Mammary epithelial cell (primary cell): ENCODE measurements at regions not wholly inside any gene's neighbourhood (a gene's known extent, or its start where the extent isn't known, plus 50 kb on each side); places are given as distances from the start of the nearest gene placed in this dataset.

Experiments used
- CTCF ChIP-seq, 2 donors: IDR thresholded peaks in 1 of 2; conservative IDR thresholded peaks in 1 of 2; 2 replicates each; pipeline ENCODE4 v1.5.1; 2011 to 2012; ENCODE audit warnings: inconsistent platforms in 2 of 2, low read length in 2 of 2, mild to moderate bottlenecking in 2 of 2, control low read depth in 1 of 2, low read depth in 1 of 2; ENCODE audit not compliant: insufficient read depth in 1 of 2; ENCODE audit errors: extremely low read depth in 1 of 2
- EZH2 ChIP-seq: IDR thresholded peaks from 2 replicates; pipeline ENCODE4 v1.6.1; 2012; ENCODE audit warnings: low read length, inconsistent platforms, borderline replicate concordance

GRCh38 chr5:131019601-131020315, 145.3 kb downstream of the HINT1 start:
- TF ChIP-seq CTCF (conservative IDR thresholded peaks at IDR 0.05 in 1 of 2, IDR thresholded peaks at IDR 0.05 in 1 of 2; ENCODE audit: extremely low read depth in 1 of 2, insufficient read depth in 1 of 2, low read depth in 1 of 2, low read length in 2 of 2) (no peak), EZH2 (no peak)
